ENCODE measurements at regions not wholly inside any gene's neighbourhood (a gene's known extent, or its start where the extent isn't known, plus 50 kb on each side); places are given as distances from the start of the nearest gene placed in this dataset.

GRCh38 chr2:2935445-2936149, 442.0 kb downstream of the EIPR1 start:
- no peak for TF ChIP-seq CTCF (IDR thresholded peaks at IDR 0.05; ENCODE audit: low read depth, low read length)
- no peak overlapping the region for H3K4me3 ChIP-seq (replicated peaks in 1 of 2; ENCODE audit: low read depth in 2 of 2, low read length in 2 of 2)
- no peak for DNase-seq (ENCODE audit: low read depth in 2 of 2)

- DNase-seq (ENCODE audit: low read depth in 2 of 2), result no peak
- no peak overlapping the region for H3K4me3 ChIP-seq (replicated peaks in 1 of 2; ENCODE audit: low read depth in 2 of 2, low read length in 2 of 2)
- TF ChIP-seq CTCF (IDR thresholded peaks at IDR 0.05; ENCODE audit: low read depth, low read length), result no peak
These were observed 444.2 kb downstream of the EIPR1 start for GRCh38 chr2:2933426-2933825.

GRCh38 chr2:2932692-2933305, 444.8 kb downstream of the EIPR1 start:
- DNase-seq (ENCODE audit: low read depth in 2 of 2), result no peak
- no peak for TF ChIP-seq CTCF (IDR thresholded peaks at IDR 0.05; ENCODE audit: low read depth, low read length)
- no peak overlapping the region for H3K4me3 ChIP-seq (replicated peaks in 1 of 2; ENCODE audit: low read depth in 2 of 2, low read length in 2 of 2)

- no peak overlapping the region for H3K4me3 ChIP-seq (replicated peaks in 1 of 2; ENCODE audit: low read depth in 2 of 2, low read length in 2 of 2)
- TF ChIP-seq CTCF (IDR thresholded peaks at IDR 0.05; ENCODE audit: low read depth, low read length), result no peak
- DNase-seq (ENCODE audit: low read depth in 2 of 2), result no peak
These were observed 445.4 kb downstream of the EIPR1 start for GRCh38 chr2:2932189-2932588.

- H3K4me3 ChIP-seq (replicated peaks in 1 of 2; ENCODE audit: low read depth in 2 of 2, low read length in 2 of 2), result no peak overlapping the region
- TF ChIP-seq CTCF (IDR thresholded peaks at IDR 0.05; ENCODE audit: low read depth, low read length), result no peak
- no peak for DNase-seq (ENCODE audit: low read depth in 2 of 2)
These were observed 446.1 kb downstream of the EIPR1 start for GRCh38 chr2:2931318-2932075.

GRCh38 chr2:2930841-2931240, 446.8 kb downstream of the EIPR1 start:
- TF ChIP-seq CTCF (IDR thresholded peaks at IDR 0.05; ENCODE audit: low read depth, low read length), result no peak
- H3K4me3 ChIP-seq (replicated peaks in 1 of 2; ENCODE audit: low read depth in 2 of 2, low read length in 2 of 2), result no peak overlapping the region
- DNase-seq (ENCODE audit: low read depth in 2 of 2), result no peak
